Stimulated activated CD8-positive, alpha-beta memory T cell treated with anti-CD3 and anti-CD28 coated beads, Interleukin-4, amount 100 ng/mL, for 1 hour (primary cell): ENCODE measurements at regions not wholly inside any gene's neighbourhood (a gene's known extent, or its start where the extent isn't known, plus 50 kb on each side); places are given as distances from the start of the nearest gene placed in this dataset.

Source experiments
- DNase-seq, 2 donors: peaks; one replicate each; pipeline ENCODE4 v3.0.0-alpha.2; 2020; ENCODE audit warnings: low read depth in 2 of 2, low spot score in 1 of 2

GRCh38 chr18:40984856-40985255 is 970.2 kb upstream of the PIK3C3 start:
- DNase-seq = no peak

GRCh38 chr18:40983835-40984234 is 971.2 kb upstream of the PIK3C3 start:
- no peak for DNase-seq

- DNase-seq = no peak
These were observed 974.9 kb upstream of the PIK3C3 start for GRCh38 chr18:40980171-40980570.

- no peak for DNase-seq
These were observed 979.0 kb upstream of the PIK3C3 start for GRCh38 chr18:40976050-40976449.

- DNase-seq = no peak
These were observed 980.6 kb upstream of the PIK3C3 start for GRCh38 chr18:40974448-40974847.

GRCh38 chr18:40962784-40963183 is 992.2 kb upstream of the PIK3C3 start:
- no peak for DNase-seq

- DNase-seq = no peak
These were observed 997.4 kb upstream of the PIK3C3 start for GRCh38 chr18:40957533-40958070.

GRCh38 chr18:40956213-40956612 is 998.8 kb upstream of the PIK3C3 start:
- no peak for DNase-seq

- DNase-seq = no peak
These were observed 999.7 kb upstream of the PIK3C3 start for GRCh38 chr18:40955351-40955750.

GRCh38 chr18:40949114-40949950 is 1005.7 kb upstream of the PIK3C3 start:
- DNase-seq = no peak

GRCh38 chr18:40944576-40944975 is 1010.5 kb upstream of the PIK3C3 start:
- no peak for DNase-seq

- no peak for DNase-seq
These were observed 1015.1 kb upstream of the PIK3C3 start for GRCh38 chr18:40939656-40940515.

- DNase-seq = no peak
These were observed 1016.4 kb upstream of the PIK3C3 start for GRCh38 chr18:40938615-40939014.

- no peak for DNase-seq
These were observed 1017.6 kb upstream of the PIK3C3 start for GRCh38 chr18:40937386-40937785.

- no peak for DNase-seq
These were observed 1019.6 kb upstream of the PIK3C3 start for GRCh38 chr18:40935423-40935822.

GRCh38 chr18:40932862-40933261 is 1022.2 kb upstream of the PIK3C3 start:
- DNase-seq = no peak

- no peak for DNase-seq
These were observed 1024.7 kb upstream of the PIK3C3 start for GRCh38 chr18:40930211-40930882.

- no peak for DNase-seq
These were observed 1025.6 kb upstream of the PIK3C3 start for GRCh38 chr18:40929399-40929798.

GRCh38 chr18:40926679-40927078 is 1028.4 kb upstream of the PIK3C3 start:
- DNase-seq = no peak

GRCh38 chr18:40925071-40925541 is 1029.9 kb upstream of the PIK3C3 start:
- DNase-seq = no peak
